Colonic mucosa (tissue), 4 donors: ENCODE measurements at regions not wholly inside any gene's neighbourhood (a gene's known extent, or its start where the extent isn't known, plus 50 kb on each side); places are given as distances from the start of the nearest gene placed in this dataset.

Source experiments
- DNase-seq: peaks from one replicate; pipeline ENCODE4 v3.0.0-alpha.2; 2020
- H3K27ac ChIP-seq: fragments of 200-600 bp; one replicate; pipeline ENCODE4 v1.8.0; 2021
- H3K27me3 ChIP-seq: fragments of 200-600 bp; one replicate; pipeline ENCODE4 v1.8.0; 2021
- H3K36me3 ChIP-seq: fragments of 200-600 bp; one replicate; pipeline ENCODE4 v1.8.0; 2021
- H3K4me1 ChIP-seq: fragments of 200-600 bp; one replicate; pipeline ENCODE4 v1.8.0; 2021; ENCODE audit warnings: mild to moderate bottlenecking
- H3K4me3 ChIP-seq: fragments of 200-600 bp; one replicate; pipeline ENCODE4 v1.8.0; 2021
- H3K9ac ChIP-seq, 2 donors: one replicate each; pipeline ENCODE4 v1.7.0; 2013; ENCODE audit warnings: control low read depth in 2 of 2, low read depth in 2 of 2, low read length in 2 of 2
- H3K9me3 ChIP-seq: fragments of 200-600 bp; one replicate; pipeline ENCODE4 v1.8.0; 2021
- CTCF ChIP-seq: fragments of 200-600 bp; IDR thresholded peaks from one replicate; pipeline ENCODE4 v1.8.0; 2022; ENCODE audit warnings: antibody characterized with exemption, mild to moderate bottlenecking
- intact Hi-C: fragments of 100-400 bp; cut with DNase I; formaldehyde crosslinking; loops from one replicate; pipeline ENCODE4 v1.14.1; 2022
- donor health status: healthy.
- donor health status: DM: no; HTN: no; CAD: no.
- donor health status: DM: no; HTN: no; CAD: no.

DNA sequence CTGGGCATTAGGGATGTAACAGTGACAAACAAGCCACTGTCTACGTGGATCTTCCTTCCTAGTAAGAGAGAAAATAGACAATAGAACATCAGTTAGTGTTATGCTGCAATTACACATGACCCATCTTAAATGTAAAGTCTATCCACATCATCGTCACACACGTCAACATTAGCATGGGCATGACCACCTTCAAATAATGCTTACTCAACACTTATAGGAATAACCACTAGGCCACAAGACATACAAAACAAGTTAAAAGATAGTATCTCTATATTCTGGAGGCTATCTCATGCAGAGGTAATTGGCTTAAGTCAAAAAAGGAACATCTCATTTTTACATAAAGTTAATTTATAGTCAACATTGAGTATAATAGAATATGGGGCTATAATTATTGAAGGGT is 156.5 kb downstream of the MOXD1 start:
- no peak for TF ChIP-seq CTCF
- H3K4me3 ChIP-seq: no peak overlapping the region

GRCh38 chr6:132236744-132237143 is 164.5 kb downstream of the MOXD1 start:
- H3K36me3 ChIP-seq: no peaks in the 10 kb centered on the region
- no peak for TF ChIP-seq CTCF
- no peaks in the 10 kb centered on the region for H3K4me1 ChIP-seq
- no peaks in the 10 kb centered on the region for H3K27me3 ChIP-seq
- no peak overlapping the region for H3K4me3 ChIP-seq
- intact Hi-C loops: no loop called here
- no peak overlapping the region for H3K9ac ChIP-seq
- no peak overlapping the region for H3K27ac ChIP-seq
- no peaks in the 10 kb centered on the region for H3K9me3 ChIP-seq
- no peak for DNase-seq

More for the DNA sequence above, 156.5 kb downstream of the MOXD1 start:
- intact Hi-C loops: no loop called here
- Histone ChIP-seq H3K9ac (no peak overlapping the region), H3K27me3 (no peaks in the 10 kb centered on the region), H3K27ac (no peak overlapping the region), H3K9me3 (no peaks in the 10 kb centered on the region), H3K4me1 (no peaks in the 10 kb centered on the region), H3K36me3 (no peaks in the 10 kb centered on the region)
- no peak for DNase-seq

DNA sequence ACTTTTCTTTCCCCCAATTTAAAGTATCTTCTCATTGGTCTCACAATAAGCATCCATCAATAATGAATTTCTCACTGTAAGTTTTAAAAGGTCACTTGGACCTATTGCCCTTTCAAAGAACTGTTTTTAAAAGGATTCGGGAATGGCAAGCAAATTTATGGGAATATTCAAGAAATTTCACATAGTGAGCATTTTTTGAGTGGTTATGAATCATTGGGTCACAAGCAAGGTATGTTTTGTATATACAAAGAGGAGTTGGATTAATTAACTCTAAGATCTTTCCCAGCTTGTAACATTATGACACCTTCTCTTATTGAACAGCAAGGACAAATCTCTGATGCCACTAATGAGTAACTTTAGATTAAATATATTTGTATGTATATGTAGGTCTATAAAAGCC is 165.0 kb downstream of the MOXD1 start:
- Histone ChIP-seq H3K27ac (no peak overlapping the region), H3K9ac (no peak overlapping the region), H3K36me3 (no peaks in the 10 kb centered on the region), H3K27me3 (no peaks in the 10 kb centered on the region), H3K4me3 (no peak overlapping the region), H3K9me3 (no peaks in the 10 kb centered on the region), H3K4me1 (no peaks in the 10 kb centered on the region)
- no peak for DNase-seq
- no peak for TF ChIP-seq CTCF
- intact Hi-C loops: no loop called here

GRCh38 chr6:132235596-132236280 is 165.5 kb downstream of the MOXD1 start:
- DNase-seq: no peak
- no peak overlapping the region for H3K9ac ChIP-seq
- no peaks in the 10 kb centered on the region for H3K36me3 ChIP-seq
- H3K9me3 ChIP-seq: no peaks in the 10 kb centered on the region
- H3K27ac ChIP-seq: no peak overlapping the region
- no peak overlapping the region for H3K4me3 ChIP-seq
- no peaks in the 10 kb centered on the region for H3K27me3 ChIP-seq
- no peak for TF ChIP-seq CTCF
- H3K4me1 ChIP-seq: no peaks in the 10 kb centered on the region
- intact Hi-C loops: no loop called here

- DNase-seq: no peak
- Histone ChIP-seq H3K36me3 (no peaks in the 10 kb centered on the region), H3K9me3 (no peaks in the 10 kb centered on the region), H3K9ac (no peak overlapping the region), H3K27ac (no peak overlapping the region), H3K27me3 (no peaks in the 10 kb centered on the region), H3K4me1 (no peaks in the 10 kb centered on the region), H3K4me3 (no peak overlapping the region)
- intact Hi-C loops: no loop called here
- no peak for TF ChIP-seq CTCF
These were observed 166.9 kb downstream of the MOXD1 start for GRCh38 chr6:132234356-132234755.
